ENCODE measurements at regions not wholly inside any gene's neighbourhood (a gene's known extent, or its start where the extent isn't known, plus 50 kb on each side); places are given as distances from the start of the nearest gene placed in this dataset.
A peak's percentile ranks its signal among the peaks of the same experiment; 100 is the strongest.

GRCh38 chr13:23960566-23961156, 63.4 kb upstream of the C1QTNF9B start:
- TF ChIP-seq, protein P1, sequence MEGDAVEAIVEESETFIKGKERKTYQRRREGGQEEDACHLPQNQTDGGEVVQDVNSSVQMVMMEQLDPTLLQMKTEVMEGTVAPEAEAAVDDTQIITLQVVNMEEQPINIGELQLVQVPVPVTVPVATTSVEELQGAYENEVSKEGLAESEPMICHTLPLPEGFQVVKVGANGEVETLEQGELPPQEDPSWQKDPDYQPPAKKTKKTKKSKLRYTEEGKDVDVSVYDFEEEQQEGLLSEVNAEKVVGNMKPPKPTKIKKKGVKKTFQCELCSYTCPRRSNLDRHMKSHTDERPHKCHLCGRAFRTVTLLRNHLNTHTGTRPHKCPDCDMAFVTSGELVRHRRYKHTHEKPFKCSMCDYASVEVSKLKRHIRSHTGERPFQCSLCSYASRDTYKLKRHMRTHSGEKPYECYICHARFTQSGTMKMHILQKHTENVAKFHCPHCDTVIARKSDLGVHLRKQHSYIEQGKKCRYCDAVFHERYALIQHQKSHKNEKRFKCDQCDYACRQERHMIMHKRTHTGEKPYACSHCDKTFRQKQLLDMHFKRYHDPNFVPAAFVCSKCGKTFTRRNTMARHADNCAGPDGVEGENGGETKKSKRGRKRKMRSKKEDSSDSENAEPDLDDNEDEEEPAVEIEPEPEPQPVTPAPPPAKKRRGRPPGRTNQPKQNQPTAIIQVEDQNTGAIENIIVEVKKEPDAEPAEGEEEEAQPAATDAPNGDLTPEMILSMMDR (IDR thresholded peaks at IDR 0.05; ENCODE audit: unreplicated experiment): no peak

GRCh38 chr13:23963184-23963931, 66.1 kb upstream of the C1QTNF9B start:
- Mint-ChIP-seq H3K4me1 (peaks cover 30% of the 10 kb centered on the region), H3K4me3 (no peak overlapping the region), H3K27me3 (ENCODE audit: low read depth) (peaks cover 2% of the 10 kb centered on the region), H3K27ac (no peak overlapping the region), H3K9me3 (no peaks in the 10 kb centered on the region), H3K36me3 (no peaks in the 10 kb centered on the region)
- TF ChIP-seq, protein P1 (IDR thresholded peaks at IDR 0.05; ENCODE audit: unreplicated experiment): no peak
- no peak for DNase-seq (ENCODE audit: low spot score in 2 of 2, unreplicated experiment in 2 of 2)

More at GRCh38 chr13:23960566-23961156, 63.4 kb upstream of the C1QTNF9B start:
- no peaks in the 10 kb centered on the region for H3K9me3 Mint-ChIP-seq
- H3K27ac Mint-ChIP-seq: no peak overlapping the region
- H3K36me3 Mint-ChIP-seq: no peaks in the 10 kb centered on the region
- peaks cover 29% of the 10 kb centered on the region for H3K4me1 Mint-ChIP-seq
- no peak for DNase-seq (ENCODE audit: low spot score in 2 of 2, unreplicated experiment in 2 of 2)
- no peak overlapping the region for H3K4me3 Mint-ChIP-seq
- H3K27me3 Mint-ChIP-seq (ENCODE audit: low read depth): peaks cover 3% of the 10 kb centered on the region

GRCh38 chr13:23963947-23964346, 66.6 kb upstream of the C1QTNF9B start:
- Mint-ChIP-seq H3K27ac (no peak overlapping the region), H3K4me1 (peaks cover 24% of the 10 kb centered on the region), H3K36me3 (no peaks in the 10 kb centered on the region), H3K4me3 (no peak overlapping the region), H3K27me3 (ENCODE audit: low read depth) (peaks cover 2% of the 10 kb centered on the region), H3K9me3 (no peaks in the 10 kb centered on the region)
- TF ChIP-seq, protein P1 (IDR thresholded peaks at IDR 0.05; ENCODE audit: unreplicated experiment): no peak
- DNase-seq (ENCODE audit: low spot score in 2 of 2, unreplicated experiment in 2 of 2): no peak

DNA sequence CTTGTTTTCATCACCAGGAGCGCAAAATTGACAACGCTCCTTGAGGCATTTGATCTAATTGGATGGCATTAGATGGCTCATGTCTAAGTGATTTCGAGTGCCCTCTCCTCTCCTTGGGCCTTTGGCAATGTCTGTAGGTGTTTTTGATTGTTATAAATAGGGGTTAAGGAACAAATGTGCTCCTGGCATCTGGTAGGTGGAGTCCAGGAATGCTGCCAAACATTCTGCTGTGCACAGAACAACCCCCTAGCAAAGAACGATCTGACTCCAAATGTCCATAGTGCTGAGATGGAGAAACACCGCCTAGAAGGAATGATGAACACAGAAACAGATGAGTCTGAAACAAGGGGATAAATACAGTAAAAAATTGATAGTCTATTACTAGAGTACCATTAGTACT, 68.0 kb upstream of the C1QTNF9B start:
- no peak overlapping the region for H3K27ac Mint-ChIP-seq
- TF ChIP-seq, protein P1 (IDR thresholded peaks at IDR 0.05; ENCODE audit: unreplicated experiment): no peak
- peaks cover 22% of the 10 kb centered on the region for H3K4me1 Mint-ChIP-seq
- no peaks in the 10 kb centered on the region for H3K36me3 Mint-ChIP-seq
- H3K9me3 Mint-ChIP-seq: no peaks in the 10 kb centered on the region
- DNase-seq (ENCODE audit: low spot score in 2 of 2, unreplicated experiment in 2 of 2): no peak
- H3K27me3 Mint-ChIP-seq (ENCODE audit: low read depth): peaks cover 2% of the 10 kb centered on the region
- H3K4me3 Mint-ChIP-seq: no peak overlapping the region

GRCh38 chr13:23966221-23966690, 69.0 kb upstream of the C1QTNF9B start:
- Mint-ChIP-seq H3K4me1 (peaks cover 20% of the 10 kb centered on the region), H3K4me3 (no peak overlapping the region), H3K27ac (peak overlapping the region; percentile 15), H3K27me3 (ENCODE audit: low read depth) (peaks cover 2% of the 10 kb centered on the region), H3K36me3 (no peaks in the 10 kb centered on the region), H3K9me3 (no peaks in the 10 kb centered on the region)
- TF ChIP-seq, protein P1 (IDR thresholded peaks at IDR 0.05; ENCODE audit: unreplicated experiment): no peak
- DNase-seq (ENCODE audit: low spot score in 2 of 2, unreplicated experiment in 2 of 2): no peak
